CD4-positive, alpha-beta T cell (primary cell): ENCODE measurements at regions not wholly inside any gene's neighbourhood (a gene's known extent, or its start where the extent isn't known, plus 50 kb on each side); places are given as distances from the start of the nearest gene placed in this dataset.

Source experiments
- ATAC-seq: fragments of 200-7000 bp; cut with Tn5 transposase; one replicate; pipeline ENCODE4 v1.10.0; 2022; ENCODE audit warnings: mild to moderate bottlenecking; ENCODE audit not compliant: poor library complexity
- CTCF ChIA-PET: fragments of 350-600 bp; sonication (Branson Sonifier 250); formaldehyde crosslinking; loops from one replicate; lab custom pipeline; 2021; ENCODE audit warnings: antibody characterized with exemption, inconsistent platforms; lab: Charles Lee
- POLR2A ChIA-PET: fragments of 350-600 bp; sonication (Branson Sonifier 250); formaldehyde crosslinking; loops from one replicate; lab custom pipeline; 2021; ENCODE audit warnings: antibody characterized with exemption, inconsistent platforms; lab: Charles Lee
- DNase-seq, 14 experiments: peaks; one replicate each; pipeline ENCODE4 v3.0.0-alpha.2; 2013 to 2020; ENCODE audit warnings: mixed read lengths in 2 of 14
- H3K27ac ChIP-seq, 2 donors: one replicate each; pipeline versions ENCODE4 v1.5.1 to v1.7.0; 2013; ENCODE audit warnings: low read length in 2 of 2, low read depth in 1 of 2, mild to moderate bottlenecking in 1 of 2
- H3K27me3 ChIP-seq, 2 experiments: 1 replicate in 1 of 2; 2 replicates in 1 of 2; pipeline versions ENCODE4 v1.6.1 to v1.7.0; 2013; ENCODE audit warnings: low read length in 2 of 2, control low read depth in 1 of 2, mild to moderate bottlenecking in 1 of 2, moderate library complexity in 1 of 2; ENCODE audit not compliant: insufficient read depth in 2 of 2, control insufficient read depth in 1 of 2
- H3K36me3 ChIP-seq: one replicate; pipeline ENCODE4 v1.6.1; 2013; ENCODE audit warnings: low read length, control low read depth; ENCODE audit not compliant: insufficient read depth
- H3K4me1 ChIP-seq: one replicate; pipeline ENCODE4 v1.6.1; 2013; ENCODE audit warnings: low read length, control low read depth; ENCODE audit not compliant: insufficient read depth
- H3K4me3 ChIP-seq: one replicate; pipeline ENCODE4 v1.5.1; 2013; ENCODE audit warnings: mild to moderate bottlenecking, low read length, moderate library complexity
- H3K9me3 ChIP-seq, 2 experiments: 1 replicate in 1 of 2; 2 replicates in 1 of 2; pipeline versions ENCODE4 v1.6.1 to v1.7.0; 2013; ENCODE audit warnings: low read length in 2 of 2, mild to moderate bottlenecking in 2 of 2, control low read depth in 1 of 2, moderate library complexity in 1 of 2; ENCODE audit not compliant: control insufficient read depth in 1 of 2, insufficient read depth in 1 of 2
- H3K27ac Mint-ChIP-seq: one replicate; pipeline ENCODE4 v1.8.0; 2020; ENCODE audit warnings: mixed read lengths
- H3K27me3 Mint-ChIP-seq: one replicate; pipeline ENCODE4 v1.8.0; 2021; ENCODE audit warnings: mixed read lengths
- H3K36me3 Mint-ChIP-seq: one replicate; pipeline ENCODE4 v1.8.0; 2021; ENCODE audit warnings: low read depth, mixed read lengths
- H3K4me1 Mint-ChIP-seq: one replicate; pipeline ENCODE4 v1.8.0; 2021; ENCODE audit warnings: low read depth, mixed read lengths
- H3K4me3 Mint-ChIP-seq: one replicate; pipeline ENCODE4 v1.8.0; 2020; ENCODE audit warnings: mild to moderate bottlenecking, mixed read lengths
- H3K9me3 Mint-ChIP-seq: one replicate; pipeline ENCODE4 v1.8.0; 2020; ENCODE audit warnings: mixed read lengths
- intact Hi-C, 2 experiments: fragments of 100-400 bp; cut with DNase I in 1 of 2; cut with micrococcal nuclease in 1 of 2; formaldehyde crosslinking; loops; one replicate each; pipeline versions ENCODE4 v1.15.1 to v1.9.0; 2023 to 2025; cut with DNase I, micrococcal nuclease
- TF ChIP-seq, protein P1 (sequence below): fragments of 200-600 bp; IDR thresholded peaks from one replicate; pipeline ENCODE4 v1.8.0; 2022; ENCODE audit warnings: antibody characterized with exemption, mild to moderate bottlenecking

DNA sequence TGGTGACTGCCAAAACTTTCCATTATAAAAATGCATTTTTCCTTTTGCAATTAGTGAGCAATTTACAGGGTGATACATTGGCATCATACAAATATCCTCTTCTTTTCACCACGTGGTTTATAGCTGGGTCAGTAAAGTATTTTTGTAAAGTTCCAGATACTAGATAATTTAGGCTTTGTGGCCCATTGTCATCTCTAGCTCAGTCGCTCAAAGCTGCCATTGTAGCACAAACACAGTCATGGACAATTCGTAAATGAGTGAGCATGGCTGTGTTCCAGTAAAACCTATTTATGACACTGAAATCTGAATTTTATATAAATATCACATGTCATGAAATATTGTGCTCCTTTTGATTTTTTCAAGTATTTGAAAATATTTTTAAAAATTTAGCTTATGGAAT is 162.9 kb downstream of the USP12 start:
- H3K4me1 Mint-ChIP-seq: no peaks in the 10 kb centered on the region
- H3K36me3 ChIP-seq: no peaks in the 10 kb centered on the region
- peaks cover 0 to 7% of the 10 kb centered on the region in 2 experiments for H3K9me3 ChIP-seq
- H3K27ac Mint-ChIP-seq: no peak overlapping the region
- no peaks in the 10 kb centered on the region for H3K36me3 Mint-ChIP-seq
- DNase-seq (no peak), ATAC-seq (no peak)
- intact Hi-C loops: no loop called here
- peaks cover 20% of the 10 kb centered on the region in 2 experiments for H3K27me3 ChIP-seq
- TF ChIP-seq, protein P1, sequence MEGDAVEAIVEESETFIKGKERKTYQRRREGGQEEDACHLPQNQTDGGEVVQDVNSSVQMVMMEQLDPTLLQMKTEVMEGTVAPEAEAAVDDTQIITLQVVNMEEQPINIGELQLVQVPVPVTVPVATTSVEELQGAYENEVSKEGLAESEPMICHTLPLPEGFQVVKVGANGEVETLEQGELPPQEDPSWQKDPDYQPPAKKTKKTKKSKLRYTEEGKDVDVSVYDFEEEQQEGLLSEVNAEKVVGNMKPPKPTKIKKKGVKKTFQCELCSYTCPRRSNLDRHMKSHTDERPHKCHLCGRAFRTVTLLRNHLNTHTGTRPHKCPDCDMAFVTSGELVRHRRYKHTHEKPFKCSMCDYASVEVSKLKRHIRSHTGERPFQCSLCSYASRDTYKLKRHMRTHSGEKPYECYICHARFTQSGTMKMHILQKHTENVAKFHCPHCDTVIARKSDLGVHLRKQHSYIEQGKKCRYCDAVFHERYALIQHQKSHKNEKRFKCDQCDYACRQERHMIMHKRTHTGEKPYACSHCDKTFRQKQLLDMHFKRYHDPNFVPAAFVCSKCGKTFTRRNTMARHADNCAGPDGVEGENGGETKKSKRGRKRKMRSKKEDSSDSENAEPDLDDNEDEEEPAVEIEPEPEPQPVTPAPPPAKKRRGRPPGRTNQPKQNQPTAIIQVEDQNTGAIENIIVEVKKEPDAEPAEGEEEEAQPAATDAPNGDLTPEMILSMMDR: no peak
- POLR2A ChIA-PET: no interaction called here
- no peak overlapping the region for H3K27ac ChIP-seq
- H3K9me3 Mint-ChIP-seq: no peaks in the 10 kb centered on the region
- no peak overlapping the region for H3K4me3 ChIP-seq
- peaks cover 49% of the 10 kb centered on the region for H3K27me3 Mint-ChIP-seq
- CTCF ChIA-PET: no interaction called here
- no peak overlapping the region for H3K4me3 Mint-ChIP-seq
- H3K4me1 ChIP-seq: peaks cover 3% of the 10 kb centered on the region

DNA sequence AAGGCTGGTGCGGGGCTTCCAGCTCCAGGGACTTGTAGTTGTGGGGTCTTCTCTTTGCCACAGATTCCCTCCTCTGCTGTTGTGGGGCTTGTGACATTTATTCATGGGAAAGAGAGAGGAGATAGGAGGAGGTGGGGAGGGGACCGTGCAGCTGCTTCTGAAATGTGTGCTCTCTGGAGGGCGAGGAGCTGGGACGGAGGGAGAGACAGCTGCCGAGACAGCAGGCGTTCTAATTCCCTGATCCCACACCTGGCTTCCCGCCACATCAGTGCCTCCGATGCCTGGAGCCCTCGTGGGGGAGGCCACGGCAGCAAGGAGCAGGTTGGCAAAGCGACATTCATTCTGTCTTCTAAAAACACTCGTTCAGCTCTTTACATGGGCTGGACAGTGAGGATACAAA is 164.4 kb downstream of the USP12 start:
- no peaks in the 10 kb centered on the region for H3K4me1 Mint-ChIP-seq
- no peak for ATAC-seq
- H3K27me3 Mint-ChIP-seq: peaks cover 64% of the 10 kb centered on the region
- no peak for DNase-seq
- no peaks in the 10 kb centered on the region for H3K36me3 Mint-ChIP-seq
- H3K4me3 ChIP-seq: no peak overlapping the region
- H3K27ac Mint-ChIP-seq: no peak overlapping the region
- H3K9me3 Mint-ChIP-seq: no peaks in the 10 kb centered on the region
- H3K9me3 ChIP-seq: peaks cover 0 to 7% of the 10 kb centered on the region in 2 experiments
- intact Hi-C loops: no loop called here
- POLR2A ChIA-PET: interaction anchor here (1.3 kb wide), 1 partner anchor 10 kb away, joined by 3 read pairs; no protein-coding TSS in a partner anchor
- no peak overlapping the region for H3K27ac ChIP-seq
- TF ChIP-seq, protein P1: no peak
- CTCF ChIA-PET: no interaction called here
- H3K4me3 Mint-ChIP-seq: no peak overlapping the region
- H3K27me3 ChIP-seq: peaks cover 20 to 26% of the 10 kb centered on the region in 2 experiments
- no peaks in the 10 kb centered on the region for H3K36me3 ChIP-seq
- H3K4me1 ChIP-seq: peaks cover 3% of the 10 kb centered on the region

DNA sequence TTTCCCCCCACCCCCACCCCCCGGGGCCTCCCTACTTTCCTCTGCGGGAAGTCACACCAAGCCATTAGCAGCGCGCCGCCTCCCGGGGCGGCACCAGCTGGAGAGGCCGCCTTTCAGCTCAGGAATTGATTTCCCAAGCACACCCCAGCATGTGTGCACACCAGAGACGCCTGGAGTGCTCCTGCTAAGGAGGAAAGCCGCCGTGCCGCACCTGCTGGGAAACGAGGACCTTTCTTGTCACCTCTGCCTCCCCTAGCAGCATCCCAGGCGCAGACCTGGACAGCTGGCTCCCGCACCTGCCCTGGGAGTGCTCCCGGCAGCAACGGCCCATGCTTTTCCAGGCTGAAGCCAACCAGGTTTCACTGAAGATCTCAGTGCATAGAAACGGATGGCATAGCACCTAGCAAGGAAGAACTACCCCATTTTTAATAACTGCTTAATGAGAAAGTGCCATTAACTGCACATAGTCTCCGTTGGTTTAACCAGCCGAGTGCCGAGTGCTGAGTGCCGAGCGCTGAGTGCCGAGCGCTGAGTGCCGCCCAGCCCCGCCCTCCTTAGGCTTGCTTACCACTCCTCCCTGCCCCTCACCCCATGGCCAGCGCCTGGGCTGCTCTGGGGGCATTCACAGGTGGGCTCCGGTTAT is 165.0 kb downstream of the USP12 start:
- ATAC-seq (no peak), DNase-seq (no peak)
- Mint-ChIP-seq H3K27me3 (peaks cover 65% of the 10 kb centered on the region), H3K27ac (no peak overlapping the region), H3K36me3 (no peaks in the 10 kb centered on the region), H3K9me3 (no peaks in the 10 kb centered on the region), H3K4me3 (no peak overlapping the region), H3K4me1 (no peaks in the 10 kb centered on the region)
- Histone ChIP-seq H3K36me3 (no peaks in the 10 kb centered on the region), H3K4me3 (no peak overlapping the region), H3K9me3 (peaks cover 0 to 7% of the 10 kb centered on the region in 2 experiments), H3K4me1 (peaks cover 3% of the 10 kb centered on the region), H3K27ac (no peak overlapping the region), H3K27me3 (peaks cover 20 to 26% of the 10 kb centered on the region in 2 experiments)
- POLR2A ChIA-PET: interaction anchor here (1.3 kb wide), 1 partner anchor 9 kb away, joined by 3 read pairs; no protein-coding TSS in a partner anchor
- intact Hi-C loops: no loop called here
- CTCF ChIA-PET: no interaction called here
- TF ChIP-seq, protein P1: no peak
